ENCODE measurements at regions not wholly inside any gene's neighbourhood (a gene's known extent, or its start where the extent isn't known, plus 50 kb on each side); places are given as distances from the start of the nearest gene placed in this dataset.

GRCh38 chr9:36768677-36769076 lies 196.0 kb downstream of the MELK start:
- Histone ChIP-seq H3K27ac (ENCODE audit: insufficient read length, low read depth, low read length) (no peak overlapping the region), H2BK120ac (ENCODE audit: low read depth, low read length, poor library complexity, severe bottlenecking) (no peak overlapping the region), H2BK12ac (ENCODE audit: insufficient read length, low read depth, low read length) (no peak overlapping the region), H3K9ac (ENCODE audit: extremely low read depth, insufficient read length, low read length) (no peak overlapping the region), H3K27me3 (ENCODE audit: insufficient read depth, low read length) (no peaks in the 10 kb centered on the region; the same call in 1 of the 2 replicates), H3K14ac (ENCODE audit: insufficient read depth, low read length) (no peak overlapping the region), H3K23ac (ENCODE audit: insufficient read length, low read depth, low read length) (no peak overlapping the region), H3K4me1 (ENCODE audit: insufficient read depth, low read length) (no peaks in the 10 kb centered on the region; the same call in 1 of the 2 replicates), H3K4ac (ENCODE audit: low read depth, low read length) (no peak overlapping the region), H2BK5ac (ENCODE audit: insufficient read length, low read length) (no peak overlapping the region), H4K20me1 (ENCODE audit: control insufficient read depth, insufficient read depth, insufficient read length) (no peaks in the 10 kb centered on the region), H3K79me1 (ENCODE audit: insufficient read depth, low read depth, low read length, poor library complexity, severe bottlenecking) (no peaks in the 10 kb centered on the region), H3K79me2 (ENCODE audit: insufficient read depth, low read length) (no peaks in the 10 kb centered on the region), H3T11ph (ENCODE audit: low read length) (no peak overlapping the region), H4K8ac (replicated peaks; ENCODE audit: insufficient read length, low read depth, low read length) (no peak overlapping the region), H2AFZ (ENCODE audit: low read length) (no peak overlapping the region), H2BK15ac (ENCODE audit: low read depth, low read length) (no peak overlapping the region), H3K23me2 (ENCODE audit: insufficient read length, low read depth, low read length, poor library complexity, severe bottlenecking) (peaks cover 8% of the 10 kb centered on the region), H4K91ac (ENCODE audit: insufficient read length, low read depth, low read length) (no peak overlapping the region), H2BK20ac (ENCODE audit: low read depth, low read length, poor library complexity, severe bottlenecking) (no peak overlapping the region), H4K5ac (ENCODE audit: insufficient read length, low read depth, low read length) (no peak overlapping the region), H3K9me3 (ENCODE audit: control insufficient read depth, low read depth, low read length) (no peaks in the 10 kb centered on the region), H2AK5ac (ENCODE audit: insufficient read length, low read length) (no peak overlapping the region), H3K18ac (ENCODE audit: insufficient read length, low read depth, low read length) (no peak overlapping the region), H3K4me2 (ENCODE audit: insufficient read depth, insufficient read length, low read length) (no peak overlapping the region), H3K56ac (ENCODE audit: insufficient read length, low read depth, low read length) (no peak overlapping the region)
- no peaks in the 10 kb centered on the region for H3K36me3 Mint-ChIP-seq (ENCODE audit: insufficient read depth in 1 of 3, low read depth in 3 of 3)
- TF ChIP-seq, protein P1, sequence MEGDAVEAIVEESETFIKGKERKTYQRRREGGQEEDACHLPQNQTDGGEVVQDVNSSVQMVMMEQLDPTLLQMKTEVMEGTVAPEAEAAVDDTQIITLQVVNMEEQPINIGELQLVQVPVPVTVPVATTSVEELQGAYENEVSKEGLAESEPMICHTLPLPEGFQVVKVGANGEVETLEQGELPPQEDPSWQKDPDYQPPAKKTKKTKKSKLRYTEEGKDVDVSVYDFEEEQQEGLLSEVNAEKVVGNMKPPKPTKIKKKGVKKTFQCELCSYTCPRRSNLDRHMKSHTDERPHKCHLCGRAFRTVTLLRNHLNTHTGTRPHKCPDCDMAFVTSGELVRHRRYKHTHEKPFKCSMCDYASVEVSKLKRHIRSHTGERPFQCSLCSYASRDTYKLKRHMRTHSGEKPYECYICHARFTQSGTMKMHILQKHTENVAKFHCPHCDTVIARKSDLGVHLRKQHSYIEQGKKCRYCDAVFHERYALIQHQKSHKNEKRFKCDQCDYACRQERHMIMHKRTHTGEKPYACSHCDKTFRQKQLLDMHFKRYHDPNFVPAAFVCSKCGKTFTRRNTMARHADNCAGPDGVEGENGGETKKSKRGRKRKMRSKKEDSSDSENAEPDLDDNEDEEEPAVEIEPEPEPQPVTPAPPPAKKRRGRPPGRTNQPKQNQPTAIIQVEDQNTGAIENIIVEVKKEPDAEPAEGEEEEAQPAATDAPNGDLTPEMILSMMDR (conservative IDR thresholded peaks at IDR 0.05) = no peak
- H3K27ac Mint-ChIP-seq = no peak overlapping the region
- no peak for DNase-seq
- H3K9me3 Mint-ChIP-seq = no peaks in the 10 kb centered on the region
- no peak overlapping the region for H3K4me3 Mint-ChIP-seq
- peaks cover 12 to 14% of the 10 kb centered on the region in 2 experiments for H3K4me1 Mint-ChIP-seq
- H3K27me3 Mint-ChIP-seq (ENCODE audit: low read depth) = peaks cover 70% of the 10 kb centered on the region
- no CpG with 5 or more reads among the region's 3 CpGs for WGBS (ENCODE audit: extremely low coverage, insufficient read length, low lambda C conversion rate)

All from H9 (cell line).